ENCODE measurements at regions not wholly inside any gene's neighbourhood (a gene's known extent, or its start where the extent isn't known, plus 50 kb on each side); places are given as distances from the start of the nearest gene placed in this dataset.

DNA sequence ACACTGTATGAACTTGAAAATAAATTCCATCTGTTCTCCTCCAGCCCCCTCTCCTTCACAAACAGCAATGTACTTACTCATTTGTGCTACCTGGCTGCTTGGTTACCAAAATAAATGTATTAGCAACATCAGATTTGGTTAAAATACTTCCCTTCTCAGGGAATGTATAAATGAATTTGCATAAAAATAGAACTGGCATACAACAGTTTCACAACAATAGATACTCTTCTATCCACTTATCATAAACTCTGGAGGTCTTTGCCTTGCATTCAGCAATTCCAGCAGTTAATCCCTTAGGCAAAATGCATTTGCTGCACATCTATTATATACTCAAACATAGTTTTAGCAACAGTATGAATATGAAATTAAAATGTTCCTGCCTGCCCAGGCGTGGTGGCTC lies 658.2 kb downstream of the CENPC start:
- H3K36me3 ChIP-seq: no peaks in the 10 kb centered on the region
- DNase-seq: no peak
- no peak overlapping the region for H3K4me3 ChIP-seq (ENCODE audit: low read depth, low read length)
- H3K4me1 ChIP-seq: no peaks in the 10 kb centered on the region
- no peaks in the 10 kb centered on the region for H3K9me3 ChIP-seq
- TF ChIP-seq, protein P1, sequence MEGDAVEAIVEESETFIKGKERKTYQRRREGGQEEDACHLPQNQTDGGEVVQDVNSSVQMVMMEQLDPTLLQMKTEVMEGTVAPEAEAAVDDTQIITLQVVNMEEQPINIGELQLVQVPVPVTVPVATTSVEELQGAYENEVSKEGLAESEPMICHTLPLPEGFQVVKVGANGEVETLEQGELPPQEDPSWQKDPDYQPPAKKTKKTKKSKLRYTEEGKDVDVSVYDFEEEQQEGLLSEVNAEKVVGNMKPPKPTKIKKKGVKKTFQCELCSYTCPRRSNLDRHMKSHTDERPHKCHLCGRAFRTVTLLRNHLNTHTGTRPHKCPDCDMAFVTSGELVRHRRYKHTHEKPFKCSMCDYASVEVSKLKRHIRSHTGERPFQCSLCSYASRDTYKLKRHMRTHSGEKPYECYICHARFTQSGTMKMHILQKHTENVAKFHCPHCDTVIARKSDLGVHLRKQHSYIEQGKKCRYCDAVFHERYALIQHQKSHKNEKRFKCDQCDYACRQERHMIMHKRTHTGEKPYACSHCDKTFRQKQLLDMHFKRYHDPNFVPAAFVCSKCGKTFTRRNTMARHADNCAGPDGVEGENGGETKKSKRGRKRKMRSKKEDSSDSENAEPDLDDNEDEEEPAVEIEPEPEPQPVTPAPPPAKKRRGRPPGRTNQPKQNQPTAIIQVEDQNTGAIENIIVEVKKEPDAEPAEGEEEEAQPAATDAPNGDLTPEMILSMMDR (IDR thresholded peaks at IDR 0.05; ENCODE audit: low read depth, low read length): no peak
- no peaks in the 10 kb centered on the region for H3K27me3 ChIP-seq

DNA sequence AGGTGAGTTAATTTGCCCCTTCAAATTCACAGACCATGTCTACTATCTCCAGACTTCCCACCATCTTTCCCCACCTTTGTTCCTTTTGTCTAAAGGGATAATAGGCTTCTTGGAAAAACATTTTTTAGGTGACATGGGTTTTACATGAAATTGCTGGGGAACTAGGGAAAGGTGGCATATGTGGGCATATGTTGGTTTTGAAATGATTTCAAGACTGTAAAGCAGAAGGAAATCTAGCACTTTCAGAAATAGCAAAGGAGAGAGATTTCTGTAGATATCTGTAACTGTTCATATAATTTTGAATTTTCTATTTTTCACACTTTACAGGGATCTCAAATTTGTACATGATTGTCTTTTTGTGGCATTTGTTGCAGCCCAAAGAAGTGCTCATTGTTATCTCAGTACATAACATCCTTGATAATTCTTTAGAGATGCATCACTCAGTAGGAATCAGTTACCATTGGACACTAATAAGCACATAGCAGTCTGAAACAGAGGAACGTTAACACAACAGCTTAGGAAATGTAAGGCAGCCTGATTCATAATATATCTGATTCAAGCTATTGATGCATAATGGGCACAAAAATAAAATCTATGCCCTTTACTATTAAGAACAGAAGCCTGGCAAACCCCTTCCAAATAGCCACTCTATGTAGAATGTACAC lies 659.7 kb downstream of the CENPC start:
- H3K9me3 ChIP-seq: no peaks in the 10 kb centered on the region
- no peaks in the 10 kb centered on the region for H3K27me3 ChIP-seq
- no peaks in the 10 kb centered on the region for H3K36me3 ChIP-seq
- no peak overlapping the region for H3K4me3 ChIP-seq (ENCODE audit: low read depth, low read length)
- TF ChIP-seq, protein P1 (IDR thresholded peaks at IDR 0.05; ENCODE audit: low read depth, low read length): no peak
- DNase-seq: no peak
- no peaks in the 10 kb centered on the region for H3K4me1 ChIP-seq

DNA sequence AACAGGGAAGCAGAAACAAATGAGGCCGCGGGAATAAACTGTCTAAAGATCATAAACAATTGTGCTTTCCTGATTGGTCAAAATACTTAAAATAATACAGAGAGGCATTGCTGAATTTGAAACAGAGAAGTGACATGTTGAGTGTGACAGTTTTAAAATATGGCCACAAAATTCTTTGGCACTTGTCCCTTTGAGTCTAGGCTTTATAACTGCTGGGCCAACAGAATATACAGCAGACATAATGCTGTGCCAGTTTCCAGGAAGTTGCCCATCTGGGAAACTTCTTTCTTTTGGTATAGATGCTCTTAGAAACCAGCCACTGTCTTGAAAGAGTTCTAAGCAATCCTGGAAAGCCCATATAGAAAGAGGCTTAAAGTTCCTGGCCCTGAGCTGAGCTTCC lies 668.4 kb downstream of the CENPC start:
- H3K27me3 ChIP-seq: no peaks in the 10 kb centered on the region
- H3K4me1 ChIP-seq: no peaks in the 10 kb centered on the region
- TF ChIP-seq, protein P1 (IDR thresholded peaks at IDR 0.05; ENCODE audit: low read depth, low read length): no peak
- H3K4me3 ChIP-seq (ENCODE audit: low read depth, low read length): no peak overlapping the region
- no peaks in the 10 kb centered on the region for H3K36me3 ChIP-seq
- no peak for DNase-seq
- H3K9me3 ChIP-seq: no peaks in the 10 kb centered on the region

DNA sequence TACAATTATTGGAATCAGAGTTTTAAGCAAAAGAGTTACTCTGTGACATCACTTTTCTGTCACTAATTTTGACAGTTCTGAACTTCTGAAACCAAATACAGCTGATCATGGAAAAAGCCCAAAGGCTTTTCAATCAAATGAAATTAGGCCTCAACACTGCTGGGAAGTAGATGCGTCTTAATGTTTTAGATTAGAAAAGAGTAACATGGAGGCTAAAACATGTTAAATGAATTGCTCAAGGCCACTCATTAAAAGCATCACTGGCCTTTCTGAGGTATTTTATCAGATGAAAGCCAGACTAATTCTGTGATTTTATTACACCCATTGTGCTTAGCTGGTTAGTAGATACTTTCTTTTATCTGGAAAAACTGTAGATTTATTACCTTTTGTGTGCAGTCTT lies 672.6 kb downstream of the CENPC start:
- H3K36me3 ChIP-seq: no peaks in the 10 kb centered on the region
- TF ChIP-seq, protein P1 (IDR thresholded peaks at IDR 0.05; ENCODE audit: low read depth, low read length): no peak
- H3K4me3 ChIP-seq (ENCODE audit: low read depth, low read length): no peak overlapping the region
- no peaks in the 10 kb centered on the region for H3K27me3 ChIP-seq
- H3K9me3 ChIP-seq: no peaks in the 10 kb centered on the region
- no peak for DNase-seq
- H3K4me1 ChIP-seq: no peaks in the 10 kb centered on the region

DNA sequence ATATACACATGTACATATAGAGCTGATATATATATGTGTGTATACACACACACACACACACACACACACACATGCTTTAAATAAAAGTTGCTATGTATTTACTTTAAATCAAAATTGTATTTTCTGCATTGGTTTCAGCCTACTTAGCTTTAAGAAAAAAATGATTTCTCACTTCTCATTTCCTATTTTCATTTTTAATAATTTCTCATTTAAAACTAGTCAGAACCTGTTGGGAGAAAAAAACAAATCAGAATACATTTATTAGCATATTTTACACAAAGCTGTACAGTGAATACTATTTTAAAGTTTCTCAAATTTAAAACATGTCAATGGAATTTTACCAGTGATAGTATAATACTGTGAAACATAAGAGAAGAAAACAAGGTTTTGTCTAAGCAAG lies 681.8 kb downstream of the CENPC start:
- TF ChIP-seq, protein P1 (IDR thresholded peaks at IDR 0.05; ENCODE audit: low read depth, low read length): no peak
- H3K4me1 ChIP-seq: no peaks in the 10 kb centered on the region
- H3K4me3 ChIP-seq (ENCODE audit: low read depth, low read length): no peak overlapping the region
- H3K27me3 ChIP-seq: no peaks in the 10 kb centered on the region
- DNase-seq: no peak
- no peaks in the 10 kb centered on the region for H3K36me3 ChIP-seq
- no peaks in the 10 kb centered on the region for H3K9me3 ChIP-seq

DNA sequence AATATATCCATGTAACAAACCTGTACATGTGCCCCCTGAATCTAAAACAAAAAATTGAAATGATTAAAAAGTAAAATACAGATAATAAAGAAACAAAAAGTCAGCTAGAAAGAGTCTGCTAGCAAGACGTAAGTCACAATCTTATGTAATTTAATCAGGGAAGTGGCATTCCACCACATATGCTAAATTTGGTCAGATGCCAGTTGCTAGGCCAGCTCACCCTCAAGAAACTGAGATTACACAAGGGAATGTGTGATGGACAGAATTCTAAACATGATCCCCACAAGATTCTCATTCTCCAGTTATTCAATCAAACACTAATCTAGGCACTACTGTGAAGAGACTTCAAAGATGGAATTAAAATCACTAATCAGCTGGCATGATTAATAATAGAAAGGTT lies 689.3 kb downstream of the CENPC start:
- TF ChIP-seq, protein P1 (IDR thresholded peaks at IDR 0.05; ENCODE audit: low read depth, low read length): no peak
- Histone ChIP-seq H3K4me3 (ENCODE audit: low read depth, low read length) (no peak overlapping the region), H3K4me1 (no peaks in the 10 kb centered on the region), H3K27me3 (no peaks in the 10 kb centered on the region), H3K9me3 (no peaks in the 10 kb centered on the region), H3K36me3 (no peaks in the 10 kb centered on the region)
- DNase-seq: no peak

Data from BE2C (cell line).